ENCODE measurements at regions not wholly inside any gene's neighbourhood (a gene's known extent, or its start where the extent isn't known, plus 50 kb on each side); places are given as distances from the start of the nearest gene placed in this dataset.

- TF ChIP-seq CTCF (conservative IDR thresholded peaks at IDR 0.05; ENCODE audit: low read length) (no peak), EZH2phosphoT487 (IDR thresholded peaks at IDR 0.05; ENCODE audit: borderline replicate concordance, low read depth, low read length) (no peak)
Measured at GRCh38 chr1:209421978-209422680, 161.4 kb upstream of the CAMK1G start.
